Cardiac muscle cell (in vitro differentiated cells and primary cell): ENCODE measurements at regions not wholly inside any gene's neighbourhood (a gene's known extent, or its start where the extent isn't known, plus 50 kb on each side); places are given as distances from the start of the nearest gene placed in this dataset.

Experiments
- DNase-seq, 2 donors: peaks; one replicate each; pipeline versions ENCODE4 v3.0.0 to v3.0.0-alpha.2; 2010 to 2017; ENCODE audit warnings: low read depth in 1 of 2, low spot score in 1 of 2
- H3K27ac ChIP-seq: fragments of 200-600 bp; sonication (generic); 2 replicates; pipeline ENCODE4 v1.5.1; 2016
- H3K27me3 ChIP-seq: fragments of 200-600 bp; sonication (generic); 2 replicates; pipeline ENCODE4 v1.6.0; 2016; ENCODE audit warnings: control low read depth
- H3K36me3 ChIP-seq: fragments of 200-600 bp; sonication (generic); 2 replicates; pipeline ENCODE4 v1.5.1; 2016; ENCODE audit warnings: control low read depth
- H3K4me1 ChIP-seq: fragments of 200-600 bp; sonication (generic); 2 replicates; pipeline ENCODE4 v1.8.1; 2017; ENCODE audit warnings: low read depth, mild to moderate bottlenecking, mixed run types
- H3K4me3 ChIP-seq: fragments of 200-600 bp; sonication (generic); 2 replicates; pipeline ENCODE4 v1.5.1; 2016; ENCODE audit warnings: mild to moderate bottlenecking
- H3K9me3 ChIP-seq: fragments of 200-600 bp; sonication (generic); 2 replicates; pipeline ENCODE4 v1.5.1; 2017; ENCODE audit warnings: low read depth, mild to moderate bottlenecking, control low read depth
- TF ChIP-seq, protein P1 (sequence below): IDR thresholded peaks from 2 replicates; pipeline ENCODE4 v1.5.1; 2012; ENCODE audit warnings: low read depth, mild to moderate bottlenecking, low read length

DNA sequence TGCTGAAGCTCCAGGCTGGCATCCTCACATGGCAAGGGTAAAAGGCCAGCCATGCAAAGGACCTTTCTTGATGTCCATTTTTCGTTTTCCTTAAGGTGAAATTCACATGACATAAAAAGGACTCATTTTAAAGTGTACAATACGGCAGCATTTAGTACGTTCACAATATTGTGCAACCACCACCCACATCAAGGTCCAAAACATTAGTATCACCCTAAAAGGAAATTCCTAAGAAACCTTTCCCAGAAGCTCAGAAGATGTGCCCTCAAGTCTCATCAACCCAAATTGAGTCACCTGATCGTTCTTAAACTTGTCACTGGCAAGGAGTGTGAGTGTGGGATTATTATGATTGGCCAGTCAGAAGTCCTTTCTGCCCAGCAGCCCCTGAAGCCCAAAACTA, 250.1 kb downstream of the TLE3 start:
- TF ChIP-seq, protein P1, sequence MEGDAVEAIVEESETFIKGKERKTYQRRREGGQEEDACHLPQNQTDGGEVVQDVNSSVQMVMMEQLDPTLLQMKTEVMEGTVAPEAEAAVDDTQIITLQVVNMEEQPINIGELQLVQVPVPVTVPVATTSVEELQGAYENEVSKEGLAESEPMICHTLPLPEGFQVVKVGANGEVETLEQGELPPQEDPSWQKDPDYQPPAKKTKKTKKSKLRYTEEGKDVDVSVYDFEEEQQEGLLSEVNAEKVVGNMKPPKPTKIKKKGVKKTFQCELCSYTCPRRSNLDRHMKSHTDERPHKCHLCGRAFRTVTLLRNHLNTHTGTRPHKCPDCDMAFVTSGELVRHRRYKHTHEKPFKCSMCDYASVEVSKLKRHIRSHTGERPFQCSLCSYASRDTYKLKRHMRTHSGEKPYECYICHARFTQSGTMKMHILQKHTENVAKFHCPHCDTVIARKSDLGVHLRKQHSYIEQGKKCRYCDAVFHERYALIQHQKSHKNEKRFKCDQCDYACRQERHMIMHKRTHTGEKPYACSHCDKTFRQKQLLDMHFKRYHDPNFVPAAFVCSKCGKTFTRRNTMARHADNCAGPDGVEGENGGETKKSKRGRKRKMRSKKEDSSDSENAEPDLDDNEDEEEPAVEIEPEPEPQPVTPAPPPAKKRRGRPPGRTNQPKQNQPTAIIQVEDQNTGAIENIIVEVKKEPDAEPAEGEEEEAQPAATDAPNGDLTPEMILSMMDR: no peak

DNA sequence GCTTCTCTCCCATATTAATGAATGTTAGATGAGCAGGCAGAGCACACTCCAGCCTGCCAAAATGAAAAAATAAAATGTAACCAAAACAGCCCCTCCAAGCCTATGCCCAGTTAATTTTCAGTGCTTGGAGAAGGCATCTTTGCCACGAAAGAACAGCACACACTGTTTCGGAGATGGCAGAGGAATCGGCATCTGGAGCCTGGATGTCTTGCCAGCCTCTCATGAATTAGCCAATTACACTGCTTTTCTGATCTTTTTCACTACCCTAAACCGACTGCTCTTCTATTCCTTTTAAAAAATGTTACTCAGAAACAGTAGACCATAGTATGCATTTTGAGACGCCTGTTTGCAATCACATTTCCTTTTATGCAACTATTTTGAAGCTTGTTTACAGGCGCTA, 249.6 kb downstream of the TLE3 start:
- H3K27me3 ChIP-seq: no peaks in the 10 kb centered on the region
- H3K36me3 ChIP-seq: no peaks in the 10 kb centered on the region
- no peaks in the 10 kb centered on the region for H3K9me3 ChIP-seq
- no peak for DNase-seq
- H3K4me3 ChIP-seq: no peak overlapping the region
- H3K27ac ChIP-seq: no peak overlapping the region
- no peaks in the 10 kb centered on the region for H3K4me1 ChIP-seq
- TF ChIP-seq, protein P1: no peak

More for the DNA sequence above, 250.1 kb downstream of the TLE3 start:
- Histone ChIP-seq H3K9me3 (no peaks in the 10 kb centered on the region), H3K27me3 (no peaks in the 10 kb centered on the region), H3K27ac (no peak overlapping the region), H3K36me3 (no peaks in the 10 kb centered on the region), H3K4me1 (no peaks in the 10 kb centered on the region), H3K4me3 (no peak overlapping the region)
- peak in 1 of 2 donors; percentile 63 for DNase-seq

DNA sequence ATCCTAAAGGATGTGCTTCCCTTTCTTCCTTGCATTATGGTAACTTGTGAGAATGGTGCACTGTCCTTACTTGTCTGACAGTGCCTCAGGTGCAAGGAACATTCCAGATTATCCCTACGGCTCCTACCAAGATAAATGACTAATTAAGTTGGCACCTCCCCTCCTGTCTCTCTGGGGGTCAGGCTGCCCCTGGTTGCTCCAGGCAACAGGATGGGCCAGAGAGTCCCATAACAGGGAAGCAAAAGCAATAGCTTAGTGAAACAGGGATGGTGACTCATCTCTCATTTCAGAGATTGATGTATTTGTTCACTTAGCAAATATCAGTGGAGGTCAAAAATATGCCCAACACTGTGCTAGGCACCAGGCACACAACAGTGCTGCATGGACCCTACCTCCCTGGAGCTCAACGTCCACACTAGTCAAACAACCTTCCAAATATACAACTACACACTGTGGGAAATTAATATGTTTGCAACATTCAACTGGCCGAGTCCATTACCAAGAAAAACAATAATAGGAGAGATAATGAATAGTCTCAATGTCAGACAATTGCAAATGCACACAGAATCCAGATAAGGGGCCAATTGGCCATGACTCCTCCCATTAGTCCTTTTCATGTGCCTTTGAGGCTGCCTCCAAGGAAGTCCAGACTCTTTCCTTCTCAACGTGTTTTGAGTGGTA, 249.0 kb downstream of the TLE3 start:
- no peaks in the 10 kb centered on the region for H3K36me3 ChIP-seq
- no peak overlapping the region for H3K4me3 ChIP-seq
- H3K9me3 ChIP-seq: no peaks in the 10 kb centered on the region
- no peak overlapping the region for H3K27ac ChIP-seq
- H3K27me3 ChIP-seq: no peaks in the 10 kb centered on the region
- no peak for DNase-seq
- H3K4me1 ChIP-seq: no peaks in the 10 kb centered on the region
- TF ChIP-seq, protein P1: no peak

DNA sequence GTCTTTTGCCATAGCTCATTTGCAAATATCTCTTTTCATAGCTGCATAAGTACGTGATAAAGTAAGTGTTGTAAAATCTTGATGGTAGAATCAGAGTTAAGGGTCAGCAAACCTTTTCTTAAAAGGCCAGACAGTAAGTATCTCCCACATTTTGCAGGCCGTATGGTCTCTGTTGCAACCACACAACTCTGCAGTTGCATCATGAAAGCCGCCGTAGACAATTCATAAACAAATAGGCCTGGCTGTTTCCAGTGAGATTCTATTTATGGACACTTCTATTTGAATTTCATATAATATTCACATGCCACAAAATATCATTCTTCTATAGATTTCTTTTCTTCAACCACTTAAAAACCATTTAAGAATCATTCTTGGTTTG, 248.5 kb downstream of the TLE3 start:
- H3K27ac ChIP-seq: no peak overlapping the region
- H3K27me3 ChIP-seq: no peaks in the 10 kb centered on the region

DNA sequence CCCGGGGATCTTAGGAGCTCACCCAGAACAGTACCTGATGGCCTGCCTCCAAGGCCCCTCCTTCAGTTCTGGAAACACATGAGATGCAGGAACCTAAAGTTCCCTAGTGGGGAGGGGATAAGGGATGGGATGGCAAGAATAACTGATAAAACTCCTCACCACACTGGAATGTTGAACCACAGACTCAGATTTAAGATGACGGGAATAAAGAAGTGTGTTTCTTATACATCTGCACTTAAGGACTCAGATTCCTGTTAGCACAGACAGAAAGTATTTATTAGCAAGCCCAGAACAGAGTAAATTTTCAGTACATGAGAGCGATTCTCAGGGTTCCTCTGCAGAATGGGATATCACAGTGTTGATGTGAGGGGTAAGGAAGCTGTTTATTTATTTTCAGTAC, 245.2 kb downstream of the TLE3 start:
- Histone ChIP-seq H3K4me1 (peaks cover 21% of the 10 kb centered on the region), H3K4me3 (no peak overlapping the region), H3K36me3 (no peaks in the 10 kb centered on the region), H3K9me3 (no peaks in the 10 kb centered on the region), H3K27me3 (no peaks in the 10 kb centered on the region), H3K27ac (no peak overlapping the region)
- peak in 1 of 2 donors; percentile 74 for DNase-seq
- TF ChIP-seq, protein P1: no peak

More for the DNA sequence above, 248.5 kb downstream of the TLE3 start:
- H3K4me3 ChIP-seq: no peak overlapping the region
- H3K36me3 ChIP-seq: no peaks in the 10 kb centered on the region
- H3K4me1 ChIP-seq: peaks cover 5% of the 10 kb centered on the region
- H3K9me3 ChIP-seq: no peaks in the 10 kb centered on the region
- TF ChIP-seq, protein P1: no peak
- peak in 1 of 2 donors; percentile 34 for DNase-seq
